ENCODE measurements at regions not wholly inside any gene's neighbourhood (a gene's known extent, or its start where the extent isn't known, plus 50 kb on each side); places are given as distances from the start of the nearest gene placed in this dataset.
A peak's percentile ranks its signal among the peaks of the same experiment; 100 is the strongest.

DNA sequence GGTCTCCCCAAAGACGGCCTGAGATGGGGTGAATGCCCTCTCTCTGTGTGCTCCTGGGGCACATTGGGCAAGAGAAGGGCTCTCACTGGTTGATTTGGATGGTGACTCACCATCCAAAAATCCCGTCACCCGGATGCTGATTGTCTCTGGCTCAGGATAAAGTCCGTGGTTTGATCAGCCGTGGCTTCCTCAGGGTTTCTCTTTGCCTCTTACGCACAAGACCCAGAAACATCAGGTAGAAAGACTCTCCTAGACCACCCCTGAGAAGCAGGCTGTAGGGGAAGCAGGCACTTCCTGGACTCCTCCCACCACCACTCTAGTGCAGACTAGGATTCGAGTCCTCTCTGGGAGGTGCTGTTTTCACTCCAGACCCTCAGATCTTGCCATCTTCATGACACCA, 176.1 kb upstream of the NCAM1 start:
- TF ChIP-seq, protein P1, sequence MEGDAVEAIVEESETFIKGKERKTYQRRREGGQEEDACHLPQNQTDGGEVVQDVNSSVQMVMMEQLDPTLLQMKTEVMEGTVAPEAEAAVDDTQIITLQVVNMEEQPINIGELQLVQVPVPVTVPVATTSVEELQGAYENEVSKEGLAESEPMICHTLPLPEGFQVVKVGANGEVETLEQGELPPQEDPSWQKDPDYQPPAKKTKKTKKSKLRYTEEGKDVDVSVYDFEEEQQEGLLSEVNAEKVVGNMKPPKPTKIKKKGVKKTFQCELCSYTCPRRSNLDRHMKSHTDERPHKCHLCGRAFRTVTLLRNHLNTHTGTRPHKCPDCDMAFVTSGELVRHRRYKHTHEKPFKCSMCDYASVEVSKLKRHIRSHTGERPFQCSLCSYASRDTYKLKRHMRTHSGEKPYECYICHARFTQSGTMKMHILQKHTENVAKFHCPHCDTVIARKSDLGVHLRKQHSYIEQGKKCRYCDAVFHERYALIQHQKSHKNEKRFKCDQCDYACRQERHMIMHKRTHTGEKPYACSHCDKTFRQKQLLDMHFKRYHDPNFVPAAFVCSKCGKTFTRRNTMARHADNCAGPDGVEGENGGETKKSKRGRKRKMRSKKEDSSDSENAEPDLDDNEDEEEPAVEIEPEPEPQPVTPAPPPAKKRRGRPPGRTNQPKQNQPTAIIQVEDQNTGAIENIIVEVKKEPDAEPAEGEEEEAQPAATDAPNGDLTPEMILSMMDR (IDR thresholded peaks at IDR 0.05; ENCODE audit: low read depth, low read length), result no peak
- no peak overlapping the region for H3K4me3 ChIP-seq (ENCODE audit: low read depth, low read length)
- DNase-seq (ENCODE audit: low read depth, low spot score), result peak; percentile 13
- in situ Hi-C loops (cut with HindIII; ENCODE audit: low sequenced_read_pairs), result no loop called here

- TF ChIP-seq, protein P1 (IDR thresholded peaks at IDR 0.05; ENCODE audit: low read depth, low read length), result no peak
- in situ Hi-C loops (cut with HindIII; ENCODE audit: low sequenced_read_pairs), result no loop called here
- DNase-seq (ENCODE audit: low read depth, low spot score), result peak; percentile 71
- no peak overlapping the region for H3K4me3 ChIP-seq (ENCODE audit: low read depth, low read length)
These were observed 175.5 kb upstream of the NCAM1 start for GRCh38 chr11:112785719-112786118.

- H3K4me3 ChIP-seq (ENCODE audit: low read depth, low read length), result no peak overlapping the region
- in situ Hi-C loops (cut with HindIII; ENCODE audit: low sequenced_read_pairs), result no loop called here
- TF ChIP-seq, protein P1 (IDR thresholded peaks at IDR 0.05; ENCODE audit: low read depth, low read length), result no peak
- DNase-seq (ENCODE audit: low read depth, low spot score), result no peak
These were observed 175.0 kb upstream of the NCAM1 start for GRCh38 chr11:112786196-112786595.

DNA sequence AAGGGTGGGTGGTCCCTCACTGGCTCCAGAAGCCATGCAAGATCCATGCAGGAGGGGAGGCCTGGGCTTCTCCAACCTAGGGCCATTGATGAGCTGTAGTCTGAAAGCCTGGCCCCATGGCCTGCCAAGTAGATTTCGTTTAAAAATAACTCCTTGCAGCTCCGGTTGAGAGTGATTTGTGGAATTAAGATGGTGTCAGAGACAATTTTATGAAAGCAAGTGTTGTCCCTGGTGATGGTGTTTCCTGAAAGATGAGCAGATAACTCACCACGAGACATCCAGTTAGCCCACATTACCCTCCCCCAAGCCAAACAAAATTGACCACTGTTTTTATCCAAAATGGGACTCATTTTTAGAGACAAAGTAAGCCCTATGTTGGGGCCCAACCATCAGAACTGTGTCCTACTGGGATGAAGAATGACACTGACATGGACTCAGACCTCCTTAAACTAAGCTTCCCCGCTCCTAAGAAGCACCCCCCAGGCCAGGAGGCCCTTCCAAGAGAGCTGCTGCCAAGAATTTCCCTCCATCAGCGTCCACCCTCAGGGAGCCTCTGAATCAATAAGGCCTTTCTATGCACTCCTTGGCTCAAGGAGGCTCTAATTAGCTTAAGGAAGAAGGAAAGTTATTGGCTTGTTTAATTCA, 174.2 kb upstream of the NCAM1 start:
- no peak for DNase-seq (ENCODE audit: low read depth, low spot score)
- in situ Hi-C loops (cut with HindIII; ENCODE audit: low sequenced_read_pairs), result no loop called here
- TF ChIP-seq, protein P1 (IDR thresholded peaks at IDR 0.05; ENCODE audit: low read depth, low read length), result no peak
- H3K4me3 ChIP-seq (ENCODE audit: low read depth, low read length), result no peak overlapping the region

GRCh38 chr11:112789481-112789880, 171.7 kb upstream of the NCAM1 start:
- H3K4me3 ChIP-seq (ENCODE audit: low read depth, low read length), result no peak overlapping the region
- in situ Hi-C loops (cut with HindIII; ENCODE audit: low sequenced_read_pairs), result no loop called here
- TF ChIP-seq, protein P1 (IDR thresholded peaks at IDR 0.05; ENCODE audit: low read depth, low read length), result no peak
- no peak for DNase-seq (ENCODE audit: low read depth, low spot score)

DNA sequence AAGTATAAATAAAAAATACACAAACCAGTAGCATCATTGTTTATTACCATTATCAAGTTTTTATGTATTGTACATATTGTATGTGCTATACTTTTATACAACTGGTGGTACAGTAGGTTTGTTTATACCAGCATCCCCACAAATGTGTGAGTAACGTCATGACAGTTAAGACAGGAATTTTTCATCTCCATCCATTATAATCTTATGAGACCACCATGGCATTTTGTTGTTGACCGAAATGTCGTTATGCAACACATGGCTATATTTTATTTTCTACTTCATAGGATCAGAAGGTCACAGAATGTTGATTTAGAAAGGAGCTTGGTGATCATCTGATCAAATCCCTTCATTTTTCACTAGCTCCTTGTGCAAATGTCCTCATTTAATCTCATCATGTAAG, 170.9 kb upstream of the NCAM1 start:
- DNase-seq (ENCODE audit: low read depth, low spot score), result no peak
- H3K4me3 ChIP-seq (ENCODE audit: low read depth, low read length), result no peak overlapping the region
- TF ChIP-seq, protein P1 (IDR thresholded peaks at IDR 0.05; ENCODE audit: low read depth, low read length), result no peak
- in situ Hi-C loops (cut with HindIII; ENCODE audit: low sequenced_read_pairs), result no loop called here
